ENCODE measurements at regions not wholly inside any gene's neighbourhood (a gene's known extent, or its start where the extent isn't known, plus 50 kb on each side); places are given as distances from the start of the nearest gene placed in this dataset.

DNA sequence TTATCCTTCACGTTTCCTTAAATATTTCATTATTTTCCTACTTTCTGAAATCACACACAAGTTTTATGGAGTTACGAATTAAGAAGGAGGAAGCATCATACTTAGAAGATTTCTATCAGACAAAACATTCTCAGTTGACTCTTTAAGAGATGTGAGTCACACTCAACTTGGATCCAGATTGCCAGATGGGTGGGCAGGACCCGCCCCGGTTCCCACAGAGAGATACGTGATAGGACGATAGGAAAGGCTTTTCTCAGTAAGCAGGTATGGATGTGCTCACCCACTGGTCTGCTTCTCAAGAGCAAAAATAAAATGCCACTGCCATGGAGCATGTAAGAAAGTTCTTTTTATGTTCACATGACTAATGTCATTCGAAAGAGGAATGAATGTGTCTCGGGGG, 392.6 kb downstream of the MRPL39 start:
- TF ChIP-seq EGR1 (IDR thresholded peaks at IDR 0.05) (no peak), CEBPB (IDR thresholded peaks at IDR 0.05) (no peak), TEAD4 (IDR thresholded peaks at IDR 0.05) (no peak), YY1 (IDR thresholded peaks at IDR 0.05; ENCODE audit: low read depth) (no peak), TAF1 (IDR thresholded peaks at IDR 0.05; ENCODE audit: low read depth) (no peak), NFIC (IDR thresholded peaks at IDR 0.05) (no peak), EP300 (IDR thresholded peaks at IDR 0.05; ENCODE audit: borderline replicate concordance) (no peak), TCF12 (IDR thresholded peaks at IDR 0.05; ENCODE audit: low read depth) (no peak), RAD21 (IDR thresholded peaks at IDR 0.05; ENCODE audit: low read depth) (no peak), CREB1 (IDR thresholded peaks at IDR 0.05; ENCODE audit: low read depth) (no peak)
- TF ChIP-seq, protein P1, sequence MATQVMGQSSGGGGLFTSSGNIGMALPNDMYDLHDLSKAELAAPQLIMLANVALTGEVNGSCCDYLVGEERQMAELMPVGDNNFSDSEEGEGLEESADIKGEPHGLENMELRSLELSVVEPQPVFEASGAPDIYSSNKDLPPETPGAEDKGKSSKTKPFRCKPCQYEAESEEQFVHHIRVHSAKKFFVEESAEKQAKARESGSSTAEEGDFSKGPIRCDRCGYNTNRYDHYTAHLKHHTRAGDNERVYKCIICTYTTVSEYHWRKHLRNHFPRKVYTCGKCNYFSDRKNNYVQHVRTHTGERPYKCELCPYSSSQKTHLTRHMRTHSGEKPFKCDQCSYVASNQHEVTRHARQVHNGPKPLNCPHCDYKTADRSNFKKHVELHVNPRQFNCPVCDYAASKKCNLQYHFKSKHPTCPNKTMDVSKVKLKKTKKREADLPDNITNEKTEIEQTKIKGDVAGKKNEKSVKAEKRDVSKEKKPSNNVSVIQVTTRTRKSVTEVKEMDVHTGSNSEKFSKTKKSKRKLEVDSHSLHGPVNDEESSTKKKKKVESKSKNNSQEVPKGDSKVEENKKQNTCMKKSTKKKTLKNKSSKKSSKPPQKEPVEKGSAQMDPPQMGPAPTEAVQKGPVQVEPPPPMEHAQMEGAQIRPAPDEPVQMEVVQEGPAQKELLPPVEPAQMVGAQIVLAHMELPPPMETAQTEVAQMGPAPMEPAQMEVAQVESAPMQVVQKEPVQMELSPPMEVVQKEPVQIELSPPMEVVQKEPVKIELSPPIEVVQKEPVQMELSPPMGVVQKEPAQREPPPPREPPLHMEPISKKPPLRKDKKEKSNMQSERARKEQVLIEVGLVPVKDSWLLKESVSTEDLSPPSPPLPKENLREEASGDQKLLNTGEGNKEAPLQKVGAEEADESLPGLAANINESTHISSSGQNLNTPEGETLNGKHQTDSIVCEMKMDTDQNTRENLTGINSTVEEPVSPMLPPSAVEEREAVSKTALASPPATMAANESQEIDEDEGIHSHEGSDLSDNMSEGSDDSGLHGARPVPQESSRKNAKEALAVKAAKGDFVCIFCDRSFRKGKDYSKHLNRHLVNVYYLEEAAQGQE (IDR thresholded peaks at IDR 0.05; ENCODE audit: low read depth), result no peak
- TF ChIP-seq, protein P2, sequence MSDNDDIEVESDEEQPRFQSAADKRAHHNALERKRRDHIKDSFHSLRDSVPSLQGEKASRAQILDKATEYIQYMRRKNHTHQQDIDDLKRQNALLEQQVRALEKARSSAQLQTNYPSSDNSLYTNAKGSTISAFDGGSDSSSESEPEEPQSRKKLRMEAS (IDR thresholded peaks at IDR 0.05), result no peak

DNA sequence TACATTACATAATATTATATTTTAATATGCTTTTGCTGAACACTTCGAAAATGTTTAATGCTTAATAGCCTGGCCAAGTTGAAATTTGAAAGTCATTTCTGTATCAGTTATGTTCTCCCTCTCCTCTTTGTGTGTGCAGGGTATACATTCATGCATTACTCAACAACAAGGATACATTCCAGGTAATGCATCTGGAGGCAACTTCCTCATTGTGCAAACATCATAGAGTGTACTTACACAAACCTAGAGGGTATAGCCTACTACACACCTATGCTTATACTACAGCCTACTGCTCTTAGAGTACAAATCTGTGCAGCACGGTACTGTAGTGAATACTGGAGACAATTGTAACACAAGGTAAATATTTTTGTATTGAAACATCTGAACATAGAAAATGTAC, 407.3 kb downstream of the MRPL39 start:
- TF ChIP-seq TEAD4 (IDR thresholded peaks at IDR 0.05), result no peak
- TF ChIP-seq CEBPB (IDR thresholded peaks at IDR 0.05), result no peak

DNA sequence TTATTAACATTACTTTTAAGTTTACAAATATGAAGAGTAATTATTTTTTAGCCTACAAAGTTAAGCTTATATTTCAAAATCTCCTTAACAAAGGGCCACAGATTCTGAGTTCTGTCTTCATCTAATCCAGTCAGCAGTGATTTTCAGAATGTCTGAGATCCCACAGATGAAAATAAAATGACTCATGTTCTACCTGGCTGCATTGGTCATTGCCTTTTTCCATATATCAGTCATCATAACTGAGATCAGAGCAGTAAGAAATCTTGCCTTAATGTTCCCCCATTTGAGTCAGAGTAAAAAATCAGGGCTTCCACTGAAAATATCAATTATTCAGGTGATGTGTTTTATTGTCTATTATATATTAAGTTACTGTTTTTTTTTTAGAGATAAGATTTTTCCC, 416.1 kb downstream of the MRPL39 start:
- no peak for TF ChIP-seq TCF12 (IDR thresholded peaks at IDR 0.05; ENCODE audit: low read depth)
- TF ChIP-seq EP300 (IDR thresholded peaks at IDR 0.05; ENCODE audit: borderline replicate concordance), result no peak
- TF ChIP-seq FOXM1 (IDR thresholded peaks at IDR 0.05; ENCODE audit: borderline replicate concordance, low read depth), result no peak

DNA sequence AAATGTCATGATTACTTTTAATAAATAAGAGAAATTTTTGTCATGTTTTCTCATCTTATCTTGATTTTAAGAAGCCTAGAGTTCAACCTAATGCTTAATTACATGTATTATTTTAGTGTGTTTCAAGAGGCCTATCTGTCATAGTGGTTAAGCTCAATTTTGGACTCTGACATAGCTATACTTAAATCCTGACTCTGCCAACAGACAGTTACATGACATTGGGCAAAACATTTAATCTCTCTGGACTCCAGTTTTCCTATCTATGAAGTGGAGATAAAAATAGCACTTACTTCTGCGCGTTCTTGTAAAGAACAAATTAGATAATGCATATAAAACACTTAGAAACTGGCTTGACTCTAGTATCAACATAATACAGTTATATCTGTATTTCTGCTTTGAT, 417.8 kb downstream of the MRPL39 start:
- TF ChIP-seq FOXM1 (IDR thresholded peaks at IDR 0.05; ENCODE audit: borderline replicate concordance, low read depth) (no peak), EGR1 (IDR thresholded peaks at IDR 0.05) (no peak), ZBTB7A (IDR thresholded peaks at IDR 0.05; ENCODE audit: low read depth) (no peak)
- TF ChIP-seq, protein P2 (IDR thresholded peaks at IDR 0.05), result no peak

DNA sequence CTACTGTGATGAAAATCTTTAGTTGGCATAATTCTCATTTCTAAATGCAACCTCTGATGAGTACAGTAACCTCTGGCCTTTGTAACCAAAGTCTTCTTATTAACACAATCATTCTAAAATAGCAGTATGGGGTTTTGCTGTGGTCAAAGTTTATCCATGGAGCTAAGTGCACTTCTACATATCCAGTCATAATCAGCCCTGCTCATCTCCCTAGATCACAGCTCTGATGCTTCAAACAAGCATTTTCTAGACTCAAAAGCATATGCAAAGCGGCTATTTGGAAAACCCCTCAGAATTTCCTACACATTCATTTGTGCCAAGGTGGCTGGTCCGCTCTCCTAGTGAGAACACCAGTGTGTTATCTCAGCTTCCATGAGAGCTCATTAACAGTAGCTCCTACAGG, 418.6 kb downstream of the MRPL39 start:
- TF ChIP-seq, protein P3, sequence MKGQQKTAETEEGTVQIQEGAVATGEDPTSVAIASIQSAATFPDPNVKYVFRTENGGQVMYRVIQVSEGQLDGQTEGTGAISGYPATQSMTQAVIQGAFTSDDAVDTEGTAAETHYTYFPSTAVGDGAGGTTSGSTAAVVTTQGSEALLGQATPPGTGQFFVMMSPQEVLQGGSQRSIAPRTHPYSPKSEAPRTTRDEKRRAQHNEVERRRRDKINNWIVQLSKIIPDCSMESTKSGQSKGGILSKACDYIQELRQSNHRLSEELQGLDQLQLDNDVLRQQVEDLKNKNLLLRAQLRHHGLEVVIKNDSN (IDR thresholded peaks at IDR 0.05), result no peak

DNA sequence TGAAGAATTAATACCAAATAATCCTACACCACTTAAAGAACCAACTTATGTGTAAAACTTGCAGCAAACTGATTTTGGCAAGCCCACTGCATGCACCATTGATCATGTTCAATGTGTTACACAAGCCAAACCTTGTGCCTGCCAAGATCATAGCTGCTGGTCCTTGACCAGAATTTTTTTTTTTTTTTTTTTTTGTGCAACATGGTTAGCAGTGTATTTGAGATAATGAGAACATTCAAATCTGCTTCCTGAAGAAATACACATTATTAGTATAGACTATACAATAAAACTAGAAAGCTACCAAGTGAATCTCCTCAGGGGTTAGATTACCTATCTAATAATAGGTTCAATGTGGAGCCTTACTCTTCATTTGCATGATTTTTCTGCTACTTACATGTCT, 421.0 kb downstream of the MRPL39 start:
- TF ChIP-seq NFIC (IDR thresholded peaks at IDR 0.05), result peak; percentile 66
- TF ChIP-seq, protein P3 (IDR thresholded peaks at IDR 0.05), result no peak

DNA sequence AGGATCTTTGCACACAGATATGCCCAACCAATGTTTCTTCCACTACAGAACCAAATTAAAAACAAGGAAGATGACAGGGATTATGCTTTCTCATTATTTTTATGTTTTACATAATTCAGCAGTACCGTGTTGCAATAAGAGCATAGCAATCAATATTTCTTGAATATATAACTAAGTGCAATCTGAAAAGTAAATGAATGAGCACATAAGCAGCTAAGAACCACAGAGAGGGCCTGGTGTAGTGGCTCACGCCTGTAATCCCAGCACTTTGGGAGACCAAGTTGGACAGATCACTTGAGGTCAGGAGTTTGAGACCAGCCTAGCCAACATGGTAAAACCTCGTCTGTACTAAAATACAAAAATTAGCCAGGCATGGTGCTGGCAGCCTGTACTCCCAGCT, 423.7 kb downstream of the MRPL39 start:
- TF ChIP-seq ZBTB7A (IDR thresholded peaks at IDR 0.05; ENCODE audit: low read depth) (no peak), EP300 (IDR thresholded peaks at IDR 0.05; ENCODE audit: borderline replicate concordance) (no peak), TAF1 (IDR thresholded peaks at IDR 0.05; ENCODE audit: low read depth) (no peak), CEBPB (IDR thresholded peaks at IDR 0.05) (no peak), NFIC (IDR thresholded peaks at IDR 0.05) (no peak), YY1 (IDR thresholded peaks at IDR 0.05; ENCODE audit: low read depth) (no peak), TEAD4 (IDR thresholded peaks at IDR 0.05) (no peak), EGR1 (IDR thresholded peaks at IDR 0.05) (no peak), FOXM1 (IDR thresholded peaks at IDR 0.05; ENCODE audit: borderline replicate concordance, low read depth) (no peak), CREB1 (IDR thresholded peaks at IDR 0.05; ENCODE audit: low read depth) (no peak), TCF12 (IDR thresholded peaks at IDR 0.05; ENCODE audit: low read depth) (no peak), RAD21 (IDR thresholded peaks at IDR 0.05; ENCODE audit: low read depth) (no peak)
- TF ChIP-seq, protein P3 (IDR thresholded peaks at IDR 0.05), result no peak
- TF ChIP-seq, protein P2 (IDR thresholded peaks at IDR 0.05), result no peak
- TF ChIP-seq, protein P1 (IDR thresholded peaks at IDR 0.05; ENCODE audit: low read depth), result no peak
